Esophagus muscularis mucosa (tissue), 4 donors: ENCODE measurements at regions not wholly inside any gene's neighbourhood (a gene's known extent, or its start where the extent isn't known, plus 50 kb on each side); places are given as distances from the start of the nearest gene placed in this dataset.
"Not testable (repeated sequence)": the region's sequence is repeated elsewhere in the genome, so short reads cannot be mapped to it uniquely, and the experiment has no call there.

Source experiments
- DNase-seq: peaks from one replicate; pipeline ENCODE4 v3.0.0-alpha.2; 2017; ENCODE audit errors: extremely low spot score
- H3K27ac ChIP-seq, 4 donors: fragments of 200-600 bp; sonication (generic); replicated peaks in 1 of 4; 1 replicate in 3 of 4; 2 replicates in 1 of 4; pipeline ENCODE4 v1.5.1; 2016 to 2019; ENCODE audit warnings: mild to moderate bottlenecking in 1 of 4
- H3K27me3 ChIP-seq, 4 donors: fragments of 200-600 bp; sonication (generic); one replicate each; pipeline versions ENCODE4 v1.5.1 to v1.6.0; 2016 to 2019
- H3K36me3 ChIP-seq, 4 donors: fragments of 200-600 bp; sonication (generic); one replicate each; pipeline ENCODE4 v1.5.1; 2016 to 2019
- H3K4me1 ChIP-seq, 4 donors: fragments of 200-600 bp; sonication (generic); one replicate each; pipeline ENCODE4 v1.5.1; 2016 to 2019
- H3K4me3 ChIP-seq, 4 donors: fragments of 200-600 bp; sonication (generic); 1 replicate in 2 of 4; 2 replicates in 2 of 4; pipeline ENCODE4 v1.5.1; 2016 to 2019; ENCODE audit warnings: mild to moderate bottlenecking in 4 of 4, moderate library complexity in 1 of 4
- H3K9me3 ChIP-seq, 4 donors: fragments of 200-600 bp; sonication (generic); 1 replicate in 3 of 4; 2 replicates in 1 of 4; pipeline ENCODE4 v1.5.1; 2016 to 2019
- EP300 ChIP-seq: sonication (generic); formaldehyde crosslinking; IDR thresholded peaks from one replicate; pipeline ENCODE4 v1.6.1; 2017; ENCODE audit warnings: antibody characterized with exemption
- POLR2A ChIP-seq: fragments of 450-650 bp; IDR thresholded peaks from one replicate; pipeline ENCODE4 v1.6.1; 2017; ENCODE audit warnings: antibody characterized with exemption, moderate library complexity, mild to moderate bottlenecking, low read depth
- POLR2AphosphoS5 ChIP-seq, 2 donors: sonication (generic); formaldehyde crosslinking; IDR thresholded peaks; one replicate each; pipeline ENCODE4 v1.6.1; 2017; ENCODE audit warnings: antibody characterized with exemption in 2 of 2
- whole genome bisulfite sequencing: methylation state at CpG from one replicate; pipeline ENCODE4 v1.1.5; 2018; 5-methylcytosine and 5-hydroxymethylcytosine counted together
- intact Hi-C: fragments of 100-400 bp; cut with DNase I; formaldehyde crosslinking; loops from one replicate; pipeline ENCODE4 v1.15.1; 2023
- TF ChIP-seq, protein P1 (sequence below), 3 experiments: fragments of 200-600 bp in 2 of 3; fragments of 450-650 bp in 1 of 3; sonication (generic) in 2 of 3; IDR thresholded peaks; one replicate each; pipeline ENCODE4 v1.5.1; 2017 to 2019; ENCODE audit warnings: antibody characterized with exemption in 3 of 3, mild to moderate bottlenecking in 2 of 3, moderate library complexity in 1 of 3

DNA sequence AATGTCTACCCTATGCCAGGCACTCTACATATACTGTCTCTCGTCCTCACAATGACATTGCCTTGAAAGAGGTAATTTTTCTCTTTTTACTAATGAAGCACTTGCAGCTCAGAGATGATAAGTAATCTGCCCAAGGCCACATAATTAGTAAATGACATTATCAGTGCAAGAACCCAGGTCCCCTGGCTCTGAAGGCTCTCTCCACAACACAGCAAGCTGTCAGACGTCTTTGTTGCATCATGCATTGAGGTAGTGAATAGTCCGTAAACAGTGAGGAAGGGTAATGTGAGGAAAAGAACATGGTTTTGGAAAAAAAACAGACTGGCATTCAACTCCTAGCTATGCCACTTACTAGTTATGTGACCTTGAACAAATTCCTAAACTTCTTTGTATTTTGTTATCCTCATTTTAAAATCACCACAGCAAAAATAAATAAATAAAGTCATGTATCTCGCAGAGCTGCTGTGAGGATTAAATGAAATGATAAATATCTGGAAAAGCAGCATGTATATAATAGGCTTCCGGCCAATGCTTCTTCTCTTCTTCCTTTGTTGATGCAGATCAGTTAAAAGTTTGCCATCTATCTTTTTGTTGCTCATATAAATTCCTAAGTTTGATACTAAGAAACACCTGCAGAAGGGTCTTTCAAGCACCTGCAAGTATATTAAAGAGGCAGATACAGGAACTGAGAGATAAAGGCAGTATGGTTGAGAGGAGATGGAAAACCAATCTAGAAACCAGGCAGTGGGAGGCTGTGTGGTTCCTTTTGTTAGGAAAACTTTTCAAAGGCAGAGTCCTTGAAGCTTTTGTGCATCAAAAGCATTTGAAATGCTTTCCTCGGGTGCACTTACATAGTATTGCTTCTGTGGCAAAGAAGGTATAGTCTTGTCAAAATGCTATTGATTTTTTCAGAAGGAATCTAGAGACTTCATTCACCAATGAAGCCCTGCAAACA is 82.8 kb downstream of the BTG1 start:
- intact Hi-C loops, result no loop called here
- no peak overlapping the region for H3K4me3 ChIP-seq
- TF ChIP-seq EP300 (no peak), POLR2AphosphoS5 (IDR thresholded peaks at IDR 0.05) (no peak), POLR2A (no peak)
- TF ChIP-seq, protein P1, sequence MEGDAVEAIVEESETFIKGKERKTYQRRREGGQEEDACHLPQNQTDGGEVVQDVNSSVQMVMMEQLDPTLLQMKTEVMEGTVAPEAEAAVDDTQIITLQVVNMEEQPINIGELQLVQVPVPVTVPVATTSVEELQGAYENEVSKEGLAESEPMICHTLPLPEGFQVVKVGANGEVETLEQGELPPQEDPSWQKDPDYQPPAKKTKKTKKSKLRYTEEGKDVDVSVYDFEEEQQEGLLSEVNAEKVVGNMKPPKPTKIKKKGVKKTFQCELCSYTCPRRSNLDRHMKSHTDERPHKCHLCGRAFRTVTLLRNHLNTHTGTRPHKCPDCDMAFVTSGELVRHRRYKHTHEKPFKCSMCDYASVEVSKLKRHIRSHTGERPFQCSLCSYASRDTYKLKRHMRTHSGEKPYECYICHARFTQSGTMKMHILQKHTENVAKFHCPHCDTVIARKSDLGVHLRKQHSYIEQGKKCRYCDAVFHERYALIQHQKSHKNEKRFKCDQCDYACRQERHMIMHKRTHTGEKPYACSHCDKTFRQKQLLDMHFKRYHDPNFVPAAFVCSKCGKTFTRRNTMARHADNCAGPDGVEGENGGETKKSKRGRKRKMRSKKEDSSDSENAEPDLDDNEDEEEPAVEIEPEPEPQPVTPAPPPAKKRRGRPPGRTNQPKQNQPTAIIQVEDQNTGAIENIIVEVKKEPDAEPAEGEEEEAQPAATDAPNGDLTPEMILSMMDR (IDR thresholded peaks at IDR 0.05), result no peak
- no peaks in the 10 kb centered on the region for H3K27me3 ChIP-seq
- no peaks in the 10 kb centered on the region for H3K9me3 ChIP-seq
- no peaks in the 10 kb centered on the region for H3K36me3 ChIP-seq
- WGBS, result 89% methylated on average over 6 of the region's 6 CpGs
- no peak overlapping the region for H3K27ac ChIP-seq
- H3K4me1 ChIP-seq, result peaks cover 11 to 41% (median 29%) of the 10 kb centered on the region in 4 donors
- no peak for DNase-seq

DNA sequence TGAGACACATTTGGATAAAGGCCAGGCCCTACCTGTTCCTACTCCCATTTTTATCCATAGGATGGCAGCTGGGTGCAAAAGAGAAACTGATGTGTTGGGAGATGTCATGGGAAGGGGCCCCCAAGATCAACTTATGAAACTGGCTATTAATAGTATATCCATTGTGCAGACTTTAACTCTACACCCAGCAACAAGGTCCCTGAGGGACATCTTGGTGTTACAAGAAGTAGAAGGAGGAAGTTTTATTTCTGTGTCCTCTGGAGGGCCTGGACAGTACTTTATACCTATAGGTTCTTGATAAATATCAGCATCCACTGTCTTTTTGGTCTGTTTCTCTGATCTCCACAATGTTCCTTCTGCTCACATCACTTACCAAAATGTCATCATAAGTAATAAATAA is 84.6 kb downstream of the BTG1 start:
- H3K4me1 ChIP-seq, result peaks cover 11 to 40% (median 29%) of the 10 kb centered on the region in 4 donors
- no peak for TF ChIP-seq POLR2AphosphoS5 (IDR thresholded peaks at IDR 0.05)
- TF ChIP-seq, protein P1 (IDR thresholded peaks at IDR 0.05), result no peak
- TF ChIP-seq EP300, result no peak
- no peak for TF ChIP-seq POLR2A
- intact Hi-C loops, result no loop called here
- no peaks in the 10 kb centered on the region for H3K27me3 ChIP-seq
- no peak for DNase-seq
- H3K9me3 ChIP-seq, result no peaks in the 10 kb centered on the region
- no peak overlapping the region for H3K27ac ChIP-seq
- no peak overlapping the region for H3K4me3 ChIP-seq
- no peaks in the 10 kb centered on the region for H3K36me3 ChIP-seq

DNA sequence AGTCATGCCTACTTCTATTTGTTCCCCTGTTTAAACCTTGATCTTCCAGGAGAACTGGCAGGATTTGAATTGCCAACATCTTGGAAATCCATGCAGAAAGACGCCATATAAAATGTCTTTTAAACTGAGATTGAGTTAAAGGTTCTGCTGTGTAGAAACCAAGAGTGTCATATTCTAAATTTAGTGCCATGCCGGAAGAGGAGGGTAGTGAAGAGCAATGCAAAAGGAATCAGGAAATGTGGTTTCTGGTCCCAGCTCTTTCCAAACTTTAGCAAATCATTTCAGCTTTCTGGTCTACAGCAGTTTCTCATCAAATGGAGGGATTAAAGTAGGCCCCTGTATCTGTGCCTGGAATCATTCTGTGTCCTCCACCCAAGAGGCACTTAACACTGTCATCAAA is 85.7 kb downstream of the BTG1 start:
- no peak for DNase-seq
- no peaks in the 10 kb centered on the region for H3K9me3 ChIP-seq
- H3K27me3 ChIP-seq, result no peaks in the 10 kb centered on the region
- no peaks in the 10 kb centered on the region for H3K36me3 ChIP-seq
- WGBS, result 61% methylated on average over 2 of the region's 2 CpGs
- TF ChIP-seq EP300 (no peak), POLR2A (no peak), POLR2AphosphoS5 (IDR thresholded peaks at IDR 0.05) (no peak)
- TF ChIP-seq, protein P1 (IDR thresholded peaks at IDR 0.05), result no peak
- peaks cover 11 to 29% (median 18%) of the 10 kb centered on the region in 4 donors for H3K4me1 ChIP-seq
- intact Hi-C loops, result no loop called here
- no peak overlapping the region for H3K27ac ChIP-seq
- H3K4me3 ChIP-seq, result no peak overlapping the region

DNA sequence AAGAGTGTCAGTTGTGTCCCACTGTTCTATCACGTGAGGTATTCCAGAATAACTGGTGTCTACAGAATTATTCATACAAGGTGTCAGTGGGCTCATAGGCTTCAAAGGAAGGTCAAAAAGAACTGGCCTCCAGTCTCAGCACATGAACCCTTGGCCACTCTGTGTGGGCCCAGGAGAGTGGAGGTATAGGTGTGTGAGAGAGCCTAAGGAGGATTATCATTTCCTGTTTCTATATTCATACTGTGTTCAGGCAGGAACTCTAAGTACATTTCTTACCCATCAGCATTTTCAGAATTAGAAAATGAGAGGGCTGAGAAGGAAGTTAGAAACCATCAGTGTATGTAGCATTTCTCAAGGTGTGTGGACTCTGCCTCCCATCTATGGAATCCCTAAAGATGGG is 87.0 kb downstream of the BTG1 start:
- Histone ChIP-seq H3K4me3 (no peak overlapping the region), H3K4me1 (peaks cover 1 to 17% (median 6%) of the 10 kb centered on the region in 4 donors), H3K36me3 (no peaks in the 10 kb centered on the region), H3K27ac (no peak overlapping the region), H3K9me3 (no peaks in the 10 kb centered on the region), H3K27me3 (no peaks in the 10 kb centered on the region)
- DNase-seq, result no peak
- WGBS, result 100% methylated on average over 1 of the region's 1 CpG
- TF ChIP-seq, protein P1 (IDR thresholded peaks at IDR 0.05), result no peak
- TF ChIP-seq POLR2A (no peak), EP300 (no peak), POLR2AphosphoS5 (IDR thresholded peaks at IDR 0.05) (no peak)
- intact Hi-C loops, result no loop called here

DNA sequence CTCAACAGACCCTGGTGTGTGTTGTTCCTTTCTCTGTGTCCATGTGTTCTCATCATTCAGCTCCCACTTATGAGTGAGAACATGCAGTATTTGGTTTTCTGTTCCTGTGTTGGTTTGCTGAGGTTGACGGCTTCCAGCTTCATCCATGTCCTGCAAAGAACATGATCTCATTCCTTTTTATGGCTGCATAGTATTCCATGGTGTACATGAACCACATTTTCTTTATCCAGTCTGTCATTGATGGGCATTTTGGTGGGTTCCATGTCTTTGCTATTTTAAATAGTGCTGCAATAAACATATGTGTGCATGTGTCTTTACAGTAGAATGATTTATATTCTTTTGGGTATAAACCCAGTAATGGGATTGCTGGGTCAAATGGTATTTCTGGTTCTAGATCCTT is 88.9 kb downstream of the BTG1 start:
- peaks cover 0 to 11% (median 4%) of the 10 kb centered on the region in 4 donors for H3K4me1 ChIP-seq
- WGBS, result 90% methylated on average over 1 of the region's 1 CpG
- H3K9me3 ChIP-seq, H3K27me3 ChIP-seq, intact Hi-C loops, H3K27ac ChIP-seq, DNase-seq, H3K36me3 ChIP-seq, H3K4me3 ChIP-seq: not testable (repeated sequence)
